GM12878 (cell line): ENCODE measurements at regions not wholly inside any gene's neighbourhood (a gene's known extent, or its start where the extent isn't known, plus 50 kb on each side); places are given as distances from the start of the nearest gene placed in this dataset.

ENCODE experiments used
- ATAC-seq: fragments of 200-7000 bp; cut with Tn5 transposase; 3 replicates; pipeline ENCODE4 v1.9.1; 2020; ENCODE audit warnings: mild to moderate bottlenecking, moderate library complexity
- BruUV-seq: library from RNA; stranded (reverse); fragments of 400-500 nt; replicated peaks from 2 replicates; lab custom pipeline; 2021; lab: Mats Ljungman, UMichigan
- CTCF ChIA-PET: fragments of 300-600 bp; sonication (Branson Sonifier 250); formaldehyde crosslinking; extraction: SDS; loops from one replicate; lab custom pipeline; 2021; ENCODE audit warnings: inconsistent platforms; lab: Yijun Ruan, JAX
- POLR2A ChIA-PET: fragments of 350-600 bp; formaldehyde crosslinking; extraction: SDS; loops from one replicate; lab custom pipeline; 2021; ENCODE audit warnings: inconsistent platforms; lab: Charles Lee
- RAD21 ChIA-PET: fragments of 300-600 bp; sonication (Branson Sonifier 250); formaldehyde crosslinking; loops from one replicate; lab custom pipeline; 2023; ENCODE audit warnings: antibody characterized with exemption; ENCODE audit not compliant: unreplicated experiment; lab: Charles Lee
- SMC1A ChIA-PET: fragments of 300-600 bp; sonication (Branson Sonifier 250); formaldehyde crosslinking; loops from one replicate; lab custom pipeline; 2023; ENCODE audit not compliant: unreplicated experiment, uncharacterized antibody; lab: Charles Lee
- DNase-seq: peaks from one replicate; pipeline ENCODE4 v3.0.0-alpha.2; 2011; ENCODE audit warnings: low read depth, low spot score
- FAIRE-seq: peaks from 3 replicates; lab custom pipeline; 2011; peaks lifted over from hg19 to GRCh38; lab: Jason Lieb, UNC
- H2AFZ ChIP-seq: 2 replicates; pipeline ENCODE4 v1.6.0; 2011; ENCODE audit warnings: low read depth, low read length, control low read depth; ENCODE audit not compliant: control insufficient read depth
- H3K27ac ChIP-seq: 2 replicates; pipeline ENCODE4 v1.5.1; 2011; ENCODE audit warnings: control low read depth; ENCODE audit not compliant: control insufficient read depth, insufficient read depth
- H3K27me3 ChIP-seq, 2 experiments: replicated peaks in 1 of 2; 2 replicates each; pipeline versions ENCODE4 v1.6.0 to v1.6.1; 2011; ENCODE audit warnings: low read length in 1 of 2; ENCODE audit not compliant: control insufficient read depth in 2 of 2, insufficient read depth in 2 of 2
- H3K36me3 ChIP-seq, 2 experiments: 2 replicates each; pipeline ENCODE4 v1.5.1; 2011; ENCODE audit warnings: low read length in 1 of 2; ENCODE audit not compliant: control insufficient read depth in 2 of 2, insufficient read depth in 2 of 2
- H3K4me1 ChIP-seq: 2 replicates; pipeline ENCODE4 v1.6.1; 2011; ENCODE audit warnings: mild to moderate bottlenecking, low read length, moderate library complexity, mixed read lengths; ENCODE audit not compliant: control insufficient read depth, insufficient read depth
- H3K4me2 ChIP-seq: 2 replicates; pipeline ENCODE4 v1.6.0; 2011; ENCODE audit warnings: control low read depth; ENCODE audit not compliant: control insufficient read depth, insufficient read depth
- H3K4me3 ChIP-seq: fragments of 200-600 bp; sonication (generic); 2 replicates; pipeline ENCODE4 v1.5.1; 2016
- H3K79me2 ChIP-seq: 2 replicates; pipeline ENCODE4 v1.6.0; 2011; ENCODE audit warnings: low read length; ENCODE audit not compliant: control insufficient read depth, insufficient read depth
- H3K9ac ChIP-seq: 2 replicates; pipeline ENCODE4 v1.8.0; 2011; ENCODE audit warnings: low read length, control low read depth, mixed read lengths; ENCODE audit not compliant: control insufficient read depth, insufficient read depth
- H3K9me3 ChIP-seq: replicated peaks from 3 replicates; pipeline ENCODE4 v1.5.1; 2011; ENCODE audit warnings: mild to moderate bottlenecking, low read length; ENCODE audit not compliant: control insufficient read depth, insufficient read depth
- H4K20me1 ChIP-seq: 2 replicates; pipeline ENCODE4 v1.6.0; 2011; ENCODE audit not compliant: control insufficient read depth, insufficient read depth
- BCLAF1 ChIP-seq: fragments of 450-650 bp; IDR thresholded peaks from 2 replicates; pipeline ENCODE4 v1.6.1; 2017; ENCODE audit warnings: antibody characterized with exemption, mild to moderate bottlenecking, moderate library complexity
- GATAD2B ChIP-seq: fragments of 450-650 bp; conservative IDR thresholded peaks from 2 replicates; pipeline ENCODE4 v1.6.1; 2017; ENCODE audit warnings: low read depth, mild to moderate bottlenecking, moderate library complexity
- IKZF1 ChIP-seq: fragments of 450-650 bp; conservative IDR thresholded peaks from 2 replicates; pipeline ENCODE4 v1.6.1; 2017; ENCODE audit warnings: antibody characterized with exemption, mild to moderate bottlenecking
- JUNB ChIP-seq: IDR thresholded peaks from 2 replicates; pipeline ENCODE4 v1.6.1; 2016; ENCODE audit warnings: antibody characterized with exemption, mild to moderate bottlenecking
- KAT2A ChIP-seq: conservative IDR thresholded peaks from 2 replicates; pipeline ENCODE4 v1.6.1; 2011; ENCODE audit warnings: low read depth, low read length; ENCODE audit not compliant: control insufficient read depth
- LARP7 ChIP-seq: fragments of 450-650 bp; IDR thresholded peaks from 2 replicates; pipeline ENCODE4 v1.6.1; 2017; ENCODE audit warnings: mild to moderate bottlenecking
- MEF2B ChIP-seq: fragments of 450-650 bp; IDR thresholded peaks from 2 replicates; pipeline ENCODE4 v1.6.1; 2018; ENCODE audit warnings: mild to moderate bottlenecking, moderate library complexity; ENCODE audit not compliant: partially characterized antibody, poor library complexity, severe bottlenecking
- RUNX3 ChIP-seq: IDR thresholded peaks from 2 replicates; pipeline ENCODE4 v1.6.1; 2012; ENCODE audit warnings: low read length, inconsistent platforms
- SIX5 ChIP-seq: IDR thresholded peaks from 2 replicates; pipeline ENCODE4 v1.6.1; 2011; ENCODE audit warnings: mild to moderate bottlenecking, low read depth, low read length, moderate library complexity; ENCODE audit not compliant: severe bottlenecking
- ZNF622 ChIP-seq: fragments of 450-650 bp; IDR thresholded peaks from 2 replicates; pipeline ENCODE4 v1.6.1; 2017; ENCODE audit warnings: mild to moderate bottlenecking, inconsistent platforms
- WGBS: methylation state at CpG from one replicate; pipeline ENCODE4 v1.1.6; 2016; ENCODE audit warnings: low lambda C conversion rate; ENCODE audit not compliant: insufficient replicate concordance, insufficient coverage; ENCODE audit errors: missing lambda C conversion rate; 5-methylcytosine and 5-hydroxymethylcytosine counted together
- in situ Hi-C: fragments of 300-500 bp; cut with MboI; formaldehyde crosslinking; loops from 9 replicates; pipeline ENCODE4 v1.14.3; 2018; ENCODE audit warnings: mixed read lengths
- intact Hi-C: fragments of 100-400 bp; cut with micrococcal nuclease; formaldehyde crosslinking; loops from one replicate; pipeline ENCODE4 v1.14.2; 2022; ENCODE audit not compliant: unreplicated experiment

GRCh38 chr7:125046767-125047166 is 117.1 kb upstream of the POT1 start (continued):
- TF ChIP-seq BCLAF1 = no peak

- SMC1A ChIA-PET = interaction anchor here (0.6 kb wide), 1 partner anchor 1005 kb away, joined by 3 read pairs; no protein-coding TSS in a partner anchor
- intact Hi-C loops = no loop called here
- no TSS peak for BruUV-seq
- H3K9ac ChIP-seq = no peak overlapping the region
- no peak overlapping the region for H3K4me3 ChIP-seq
- no peak overlapping the region for H3K4me2 ChIP-seq
- H3K27ac ChIP-seq = no peak overlapping the region
- DNase-seq (no peak), FAIRE-seq (no peak), ATAC-seq (peak; percentile 63)
- H3K36me3 ChIP-seq = no peaks in the 10 kb centered on the region
- TF ChIP-seq KAT2A (no peak), MEF2B (no peak), SIX5 (no peak), RUNX3 (no peak), ZNF622 (no peak), GATAD2B (no peak), LARP7 (no peak), IKZF1 (no peak), JUNB (no peak)
- no peaks in the 10 kb centered on the region for H4K20me1 ChIP-seq
- in situ Hi-C loops = no loop called here
- no peaks in the 10 kb centered on the region for H3K27me3 ChIP-seq
- POLR2A ChIA-PET = no interaction called here
- H2AFZ ChIP-seq = no peak overlapping the region
- H3K79me2 ChIP-seq = no peaks in the 10 kb centered on the region
- 45% methylated on average over 9 of the region's 9 CpGs for WGBS
- H3K4me1 ChIP-seq = no peaks in the 10 kb centered on the region
- RAD21 ChIA-PET = no interaction called here
- CTCF ChIA-PET = no interaction called here
- H3K9me3 ChIP-seq = no peaks in the 10 kb centered on the region
These were observed 103.9 kb upstream of the POT1 start for GRCh38 chr7:125033506-125033905.
